Mucosa of gallbladder (tissue), 1 donor: ENCODE measurements at regions not wholly inside any gene's neighbourhood (a gene's known extent, or its start where the extent isn't known, plus 50 kb on each side); places are given as distances from the start of the nearest gene placed in this dataset.

Source experiments
- DNase-seq: peaks from one replicate; pipeline ENCODE4 v3.0.0-alpha.2; 2020; ENCODE audit warnings: low spot score
- donor health status: DM: no; HTN: no; CAD: no.

DNA sequence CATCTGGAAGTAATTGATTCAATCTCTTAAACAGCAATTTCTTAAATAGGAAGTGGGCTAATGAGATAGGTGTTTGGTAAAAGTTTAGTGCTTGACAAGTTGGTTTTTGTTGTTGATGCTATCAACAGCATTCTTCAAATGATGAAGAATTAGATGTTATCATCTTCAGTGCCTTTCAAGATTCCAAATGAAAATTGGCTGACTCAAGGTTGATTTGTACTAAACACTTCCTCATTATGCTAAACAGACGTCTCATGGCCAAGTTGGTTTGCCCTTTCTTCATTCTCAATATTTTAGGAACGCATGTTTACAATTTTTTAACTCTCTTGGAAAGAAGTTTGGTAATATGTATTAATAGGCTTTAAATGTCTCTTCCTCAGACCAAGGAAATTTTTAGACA, 86.0 kb downstream of the MID1IP1 start:
- no peak for DNase-seq

DNA sequence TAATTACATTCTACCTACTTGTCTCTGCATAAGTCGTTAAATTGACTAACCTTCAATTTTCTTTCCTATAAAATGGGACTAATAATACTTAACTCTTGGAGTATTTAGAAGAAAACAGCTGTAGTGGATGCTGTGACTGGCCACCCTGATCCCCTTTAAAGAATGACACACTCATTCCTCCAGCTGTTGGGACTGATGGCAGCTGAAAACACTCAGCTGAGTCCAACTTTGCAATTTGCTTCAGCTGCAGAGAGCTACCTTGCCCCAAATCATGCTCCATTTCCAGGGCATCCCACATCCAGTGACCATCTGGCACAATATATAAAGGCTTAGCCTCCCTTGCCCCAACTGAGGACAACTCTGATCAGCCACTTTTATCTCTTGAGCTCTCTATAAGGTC, 89.1 kb downstream of the MID1IP1 start:
- DNase-seq, result no peak

DNA sequence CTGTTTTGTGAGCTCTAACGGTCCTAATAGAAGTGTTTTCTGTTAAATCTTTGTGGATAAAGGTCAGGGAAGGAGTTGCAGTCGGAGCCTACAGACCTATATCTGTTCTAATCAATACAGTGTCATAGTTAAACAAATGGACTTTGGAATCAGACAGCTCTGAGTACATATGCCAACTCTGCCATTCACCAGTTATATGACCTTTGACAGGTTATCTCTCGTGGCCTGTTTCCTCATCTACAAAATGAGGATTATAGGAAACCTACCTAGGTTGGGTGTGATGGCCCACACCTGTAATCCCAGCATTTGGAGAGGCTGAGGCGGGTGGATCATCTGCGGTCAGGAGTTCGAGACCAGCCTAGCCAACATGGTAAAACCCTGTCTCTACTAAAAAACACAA, 89.7 kb downstream of the MID1IP1 start:
- DNase-seq, result peak; percentile 18

DNA sequence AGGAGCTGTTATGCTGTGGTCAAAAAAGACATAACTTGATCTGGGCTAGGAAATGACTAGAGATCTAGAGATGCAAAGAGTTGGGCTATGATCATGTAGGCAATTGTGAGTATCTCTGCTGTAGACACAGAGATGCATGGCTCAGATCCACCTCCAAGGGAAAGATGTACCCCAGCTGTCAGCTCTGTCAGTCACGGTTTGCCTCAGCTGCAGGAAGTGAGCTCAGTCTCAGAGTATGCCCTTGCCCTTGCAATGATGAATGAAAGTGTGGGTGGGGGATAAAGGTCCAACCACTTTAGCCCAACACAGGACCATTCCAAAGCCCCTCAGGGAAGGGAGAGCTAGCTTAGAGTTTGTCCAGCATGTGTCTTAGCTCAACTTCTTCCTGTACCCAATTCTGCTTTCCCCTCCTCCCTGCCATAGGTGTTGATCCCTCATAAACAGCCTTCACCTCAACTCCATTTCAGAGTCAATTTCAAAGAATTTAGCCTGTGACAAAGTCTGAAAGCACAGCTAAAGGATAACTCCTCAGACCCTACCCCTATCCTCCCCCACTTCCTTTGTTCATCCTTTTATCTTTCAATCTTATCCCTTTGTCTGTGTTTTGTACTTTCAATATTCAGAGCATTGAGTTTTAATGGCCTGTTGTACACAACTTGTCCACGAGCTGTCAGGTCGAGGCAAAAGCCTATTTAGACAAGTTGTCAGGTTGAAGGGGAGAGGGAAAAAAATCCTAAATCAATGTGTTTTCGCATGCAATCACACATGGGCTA, 90.6 kb downstream of the MID1IP1 start:
- no peak for DNase-seq

DNA sequence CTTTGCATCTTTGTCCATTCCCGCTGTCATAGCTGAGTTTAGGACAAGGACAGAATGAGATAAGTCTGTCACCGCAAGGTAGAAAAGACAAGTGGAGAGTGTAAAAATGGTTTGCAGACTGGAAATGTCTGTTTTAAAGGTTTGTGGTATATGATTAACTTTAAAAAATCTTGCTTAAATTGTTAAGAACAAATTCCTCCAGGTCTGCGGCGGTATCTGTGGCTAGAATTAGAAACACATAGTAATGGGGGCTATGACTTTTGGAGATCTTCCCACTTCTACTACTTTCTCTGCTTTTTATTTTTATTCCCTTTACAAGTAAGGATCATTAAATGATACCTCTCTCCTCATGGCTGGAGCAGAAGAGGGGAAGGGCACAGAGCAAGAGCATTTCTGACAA, 92.2 kb downstream of the MID1IP1 start:
- DNase-seq, result no peak

DNA sequence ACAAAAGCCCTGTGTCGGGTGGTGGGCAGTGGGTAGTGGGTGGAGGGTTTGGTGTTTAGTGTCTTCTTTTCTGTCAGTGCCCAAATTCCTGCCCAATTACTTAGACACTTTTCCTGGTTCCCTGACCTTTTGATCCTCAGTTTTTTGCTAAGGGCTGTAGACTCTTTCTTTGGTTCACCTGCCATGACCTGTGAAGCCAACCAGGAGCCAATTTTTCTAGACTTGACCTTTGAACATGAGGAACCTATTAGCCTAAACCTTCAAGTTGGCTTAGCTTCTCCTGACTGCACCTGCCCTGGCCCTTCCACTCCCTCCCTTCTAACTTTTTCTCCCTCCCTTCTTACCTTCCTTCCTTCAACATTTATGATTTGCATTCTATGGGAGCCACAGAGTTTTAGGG, 94.5 kb downstream of the MID1IP1 start:
- no peak for DNase-seq

DNA sequence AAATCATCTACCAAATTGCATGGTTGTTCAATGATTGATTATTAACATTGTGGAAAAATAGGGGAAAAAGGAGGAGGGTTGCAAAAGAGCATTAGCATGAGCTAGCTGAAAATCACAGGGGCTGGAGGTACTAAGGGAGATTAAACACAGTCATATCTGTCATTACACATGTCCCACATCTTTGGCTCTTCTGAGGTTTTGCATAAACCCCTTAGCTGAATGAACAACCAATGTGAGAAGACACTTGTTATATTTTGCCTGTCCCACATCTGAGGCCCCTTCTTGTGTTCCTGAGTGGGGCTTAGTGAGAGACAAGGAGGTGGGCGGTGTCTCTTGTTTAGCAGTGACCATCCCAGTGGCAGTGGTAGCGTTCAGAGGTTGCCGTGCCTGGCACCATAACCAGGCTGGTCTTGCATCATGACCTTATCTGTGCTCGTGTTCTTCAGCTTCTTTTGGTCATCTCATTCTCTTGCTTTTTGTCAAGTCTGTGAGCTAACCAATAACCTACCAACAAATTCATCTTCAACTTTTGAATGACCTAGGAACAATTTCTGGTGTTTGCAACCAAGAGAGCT, 95.6 kb downstream of the MID1IP1 start:
- DNase-seq, result no peak

DNA sequence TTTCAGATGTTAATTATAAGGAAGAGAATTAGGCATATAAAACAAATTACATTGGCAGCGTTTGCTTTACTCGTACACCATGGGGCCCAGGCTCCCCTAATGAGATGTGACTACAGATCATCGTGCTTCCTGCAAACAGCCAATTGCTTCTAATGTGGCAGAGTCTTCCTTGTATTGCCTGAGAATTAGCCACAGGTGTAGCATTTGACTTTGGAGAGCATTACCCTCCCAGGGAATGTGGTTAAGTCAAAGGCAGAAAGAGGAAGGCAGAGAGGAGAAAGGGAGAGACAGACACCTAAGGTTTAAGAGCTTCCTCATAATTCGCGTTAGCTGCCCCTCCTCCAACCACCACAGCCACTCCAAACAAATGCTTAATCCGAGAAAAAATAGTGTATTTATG, 97.0 kb downstream of the MID1IP1 start:
- DNase-seq, result no peak

DNA sequence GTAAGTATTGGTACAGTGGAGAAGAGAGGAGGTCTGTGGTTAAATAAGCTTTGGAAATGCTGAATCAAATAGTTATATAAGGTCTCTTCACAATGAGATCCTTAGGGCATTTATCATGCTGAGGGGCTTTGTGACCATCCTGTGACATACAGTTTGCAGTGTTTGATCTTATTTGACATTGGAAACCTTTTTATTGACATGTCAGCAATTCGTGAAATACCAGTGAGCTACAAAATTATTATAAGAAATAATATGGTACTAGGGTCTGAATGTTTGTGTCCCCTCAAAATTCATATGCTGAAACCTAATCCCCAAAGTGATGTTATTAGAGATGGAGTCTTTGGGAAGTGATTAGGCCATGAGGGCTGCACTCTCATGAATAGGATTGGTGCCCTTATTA, 98.4 kb downstream of the MID1IP1 start:
- no peak for DNase-seq

DNA sequence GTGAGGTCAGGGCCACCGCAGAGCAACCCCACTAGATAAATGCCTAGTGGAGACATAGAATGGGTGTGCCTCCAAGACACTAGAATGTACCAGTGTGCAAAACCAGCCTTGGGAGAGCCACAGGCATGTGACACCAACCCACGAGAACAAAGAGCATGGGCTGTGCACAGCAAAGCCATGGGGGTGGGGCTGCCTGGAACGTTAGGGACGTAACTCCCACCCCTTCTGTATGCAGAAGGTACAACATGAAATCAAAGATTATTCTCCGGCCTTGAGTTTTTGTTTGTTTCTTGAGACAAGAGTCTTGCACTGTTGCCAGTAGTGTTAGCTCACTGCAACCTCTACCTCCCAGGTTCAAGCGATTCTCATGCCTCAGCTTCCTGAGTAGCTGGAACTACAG, 99.5 kb downstream of the MID1IP1 start:
- no peak for DNase-seq

DNA sequence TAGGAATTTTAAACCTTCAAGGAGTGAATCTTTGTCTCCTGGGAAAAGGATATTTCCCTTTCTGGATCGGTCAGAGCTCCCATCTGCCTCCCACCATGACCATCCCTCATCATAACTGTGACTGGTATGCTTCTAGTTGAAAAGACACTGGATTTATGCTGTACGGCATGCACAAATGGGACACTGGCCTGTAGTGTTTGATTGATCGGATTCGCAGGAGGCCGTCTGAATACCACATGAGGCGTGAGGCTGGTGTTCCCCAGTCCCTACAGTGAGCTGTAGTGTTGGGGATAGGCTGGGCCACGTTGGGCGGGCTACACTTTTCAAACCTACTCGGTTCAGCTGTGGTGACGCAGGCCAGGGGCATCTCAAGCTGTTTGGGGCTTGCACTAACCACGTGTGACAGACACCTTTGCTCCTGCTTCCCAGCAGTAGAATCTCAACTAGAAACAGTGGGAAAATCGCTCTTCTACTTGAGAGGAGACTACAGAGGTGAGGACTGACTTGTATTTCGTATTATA, 101.8 kb downstream of the MID1IP1 start:
- no peak for DNase-seq

DNA sequence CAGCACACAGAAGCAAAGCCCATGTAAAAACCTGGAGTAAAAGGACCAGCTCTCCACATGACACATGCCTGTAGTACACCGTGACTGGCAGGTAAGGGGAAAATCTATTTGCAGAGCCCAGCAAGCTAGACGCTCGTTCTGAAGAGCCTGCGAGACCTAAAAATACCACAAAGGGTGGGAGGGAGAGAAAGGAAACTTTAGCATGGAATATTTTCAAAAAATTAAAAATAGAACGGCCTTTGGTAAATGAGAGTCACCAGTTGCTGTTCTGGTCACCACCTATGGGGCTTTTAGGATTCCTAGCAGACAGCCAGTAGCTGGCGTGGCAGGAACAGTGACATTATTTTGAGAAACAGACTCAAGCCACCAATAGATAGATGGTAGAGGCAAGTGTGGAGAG, 115.5 kb downstream of the MID1IP1 start:
- no peak for DNase-seq

DNA sequence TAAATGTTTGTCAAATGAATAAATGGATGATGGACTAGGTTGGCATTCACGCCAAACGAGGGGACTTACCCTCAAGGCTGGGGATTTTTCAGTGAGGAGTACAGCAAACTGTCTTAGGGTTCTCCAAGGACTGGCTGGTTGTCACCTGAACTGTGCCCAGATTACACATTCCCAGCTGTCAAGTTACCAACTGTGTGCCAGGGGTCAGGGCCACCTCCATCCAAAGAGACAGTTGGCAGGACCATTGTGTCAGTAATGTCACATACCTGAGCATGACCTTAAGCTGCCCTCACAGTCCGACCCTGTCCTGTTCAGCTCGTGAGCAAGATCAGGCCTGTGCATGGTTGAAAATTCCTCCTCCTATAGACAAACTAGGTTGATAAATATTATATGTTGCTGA, 116.7 kb downstream of the MID1IP1 start:
- DNase-seq, result no peak

DNA sequence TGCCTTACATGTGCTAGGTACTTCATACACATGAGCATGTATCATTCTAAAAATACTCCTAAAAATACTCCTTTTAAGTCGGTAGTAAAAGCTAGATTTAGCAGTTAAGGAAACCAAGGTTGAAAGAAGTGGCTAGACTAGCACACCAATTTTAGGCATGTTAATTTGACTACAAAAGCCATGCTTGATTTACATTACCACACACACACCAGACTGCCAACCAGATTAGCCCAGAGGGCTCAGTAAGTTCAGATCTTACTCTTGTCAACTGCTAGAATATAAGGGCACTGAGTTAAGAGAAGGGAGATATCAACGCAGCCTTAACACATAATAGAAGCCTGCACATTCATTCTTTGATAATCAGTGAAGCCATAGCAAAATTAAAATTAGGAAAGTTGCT, 117.9 kb downstream of the MID1IP1 start:
- no peak for DNase-seq

DNA sequence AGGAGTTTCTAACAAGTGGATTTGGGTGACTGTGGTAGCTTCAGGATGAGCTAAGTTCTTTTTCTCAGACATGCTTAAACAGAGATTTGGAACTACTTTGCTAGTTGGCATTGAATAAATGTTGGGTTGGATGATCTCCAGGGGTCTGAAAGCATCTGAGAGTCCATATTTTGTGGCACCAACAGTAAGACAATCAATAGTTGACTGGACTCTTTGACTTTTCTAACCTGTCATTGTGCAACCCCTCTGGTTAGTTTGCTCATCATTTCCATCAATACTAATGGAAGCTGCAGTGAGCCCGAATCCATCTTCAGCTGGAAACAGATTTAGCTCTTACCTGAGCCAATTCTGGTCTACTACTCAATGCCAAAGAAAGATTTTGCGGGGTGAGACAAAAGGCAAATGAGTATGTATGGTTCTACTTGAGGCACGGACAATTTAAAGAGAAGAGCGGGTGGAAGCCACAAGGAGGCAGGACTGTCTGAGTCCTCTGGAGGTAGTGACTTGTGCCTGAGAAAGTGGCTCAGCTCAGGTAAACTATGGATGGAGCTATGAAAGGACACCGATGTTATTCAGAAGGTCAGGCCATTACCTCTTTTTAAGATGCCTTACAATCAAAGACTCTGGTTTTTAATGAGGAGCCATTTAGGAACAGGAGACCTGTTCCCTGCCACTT, 118.7 kb downstream of the MID1IP1 start:
- no peak for DNase-seq

DNA sequence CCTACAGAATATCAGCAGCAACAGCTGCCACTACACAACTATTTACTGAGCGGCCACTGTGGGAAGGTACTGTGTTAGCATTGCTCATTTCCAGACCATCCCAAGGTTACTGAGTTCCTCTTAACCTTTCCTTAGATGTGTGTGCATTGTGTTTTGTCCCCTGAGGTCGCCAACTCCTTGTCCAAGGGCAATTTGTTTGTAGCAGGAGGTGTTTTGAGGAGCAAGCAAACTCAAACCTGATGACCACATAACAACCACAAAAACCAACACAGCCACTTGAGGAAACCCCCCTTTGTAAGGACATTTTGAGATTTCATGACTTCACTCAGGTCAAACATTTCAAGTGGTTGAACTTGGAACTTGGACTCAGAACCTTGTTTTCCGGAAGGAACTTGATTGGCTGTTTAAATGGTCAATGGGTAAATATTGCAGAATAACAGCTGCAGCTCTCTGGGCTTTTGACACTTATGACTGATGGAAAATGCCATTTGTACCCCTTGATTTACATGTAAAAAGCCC, 122.3 kb downstream of the MID1IP1 start:
- no peak for DNase-seq

DNA sequence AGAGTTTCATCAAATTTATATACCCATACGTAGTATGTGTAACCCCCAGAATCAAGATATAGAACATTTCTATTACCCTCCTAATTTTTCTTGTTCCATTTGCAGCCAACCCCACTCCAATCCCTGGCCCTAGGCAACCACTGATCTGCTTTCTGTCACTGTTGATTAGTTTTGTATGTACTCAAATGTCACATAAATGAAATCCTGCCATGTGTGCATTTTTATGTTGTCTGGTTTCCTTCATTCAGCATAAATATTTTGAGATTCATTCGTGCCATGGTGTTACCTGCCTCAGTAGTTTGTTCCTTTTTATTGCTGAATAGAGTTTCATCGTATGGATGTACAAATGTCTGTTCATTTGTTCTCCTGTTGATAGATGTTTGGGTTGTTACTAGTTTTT, 126.3 kb downstream of the MID1IP1 start:
- DNase-seq, result no peak

DNA sequence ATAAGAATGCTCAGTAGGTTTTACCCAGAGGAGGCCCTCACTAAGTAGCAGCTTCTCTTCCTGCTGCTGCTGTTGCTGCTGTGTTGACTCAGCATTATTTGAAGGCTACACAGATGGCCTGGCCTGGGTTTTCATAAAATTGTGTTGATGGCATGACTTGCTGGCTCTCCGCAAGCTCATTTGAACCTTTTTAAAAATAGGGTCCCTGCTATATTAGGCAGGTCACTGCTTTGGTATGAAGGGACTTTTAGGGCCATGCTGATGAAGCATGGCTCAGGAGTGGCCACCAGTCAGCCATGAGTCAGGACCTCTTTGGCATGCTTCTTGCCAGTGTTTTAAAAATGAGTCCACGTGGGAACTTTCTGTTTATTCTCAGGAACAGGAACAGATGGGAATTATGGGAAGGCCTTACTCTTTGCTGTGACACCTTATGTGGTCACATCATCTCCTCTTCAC, 128.7 kb downstream of the MID1IP1 start:
- DNase-seq, result no peak

DNA sequence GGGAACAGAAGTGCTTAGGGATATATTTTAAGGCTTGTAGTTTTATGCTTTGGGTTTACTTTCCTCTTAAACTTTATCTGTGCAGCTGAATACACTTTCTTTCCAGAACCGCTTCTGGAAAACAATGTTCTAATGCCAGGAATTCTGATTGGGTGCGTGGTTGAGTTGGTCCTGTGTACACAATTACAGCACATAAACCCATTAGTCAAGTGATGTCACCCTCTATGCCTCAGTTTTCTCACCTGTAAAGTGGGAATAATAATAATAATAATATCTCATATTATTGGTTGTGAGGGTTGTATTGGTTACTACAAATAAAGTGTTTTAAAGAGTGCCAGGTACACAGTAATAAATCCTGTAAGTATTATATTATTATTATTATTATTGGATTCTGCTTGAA, 129.2 kb downstream of the MID1IP1 start:
- no peak for DNase-seq

DNA sequence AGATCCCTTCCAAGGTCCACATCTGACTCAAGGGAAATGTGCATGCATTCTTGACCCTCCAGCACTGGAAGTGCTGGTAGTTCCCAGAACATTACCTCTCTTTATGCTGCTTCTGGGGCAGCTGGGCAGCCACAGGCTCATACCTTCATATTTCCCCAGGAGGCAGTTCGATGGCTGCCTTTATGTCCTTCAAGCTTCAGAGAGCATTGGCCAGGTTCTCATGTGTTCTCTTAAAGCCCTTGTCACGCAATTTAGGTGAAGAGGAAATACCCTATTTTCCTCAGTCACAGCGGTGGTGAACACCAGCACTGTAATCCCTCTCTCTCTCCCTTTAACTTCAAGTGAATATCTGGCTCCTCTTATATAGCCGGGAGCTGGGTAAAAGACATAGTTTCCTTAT, 134.3 kb downstream of the MID1IP1 start:
- no peak for DNase-seq

DNA sequence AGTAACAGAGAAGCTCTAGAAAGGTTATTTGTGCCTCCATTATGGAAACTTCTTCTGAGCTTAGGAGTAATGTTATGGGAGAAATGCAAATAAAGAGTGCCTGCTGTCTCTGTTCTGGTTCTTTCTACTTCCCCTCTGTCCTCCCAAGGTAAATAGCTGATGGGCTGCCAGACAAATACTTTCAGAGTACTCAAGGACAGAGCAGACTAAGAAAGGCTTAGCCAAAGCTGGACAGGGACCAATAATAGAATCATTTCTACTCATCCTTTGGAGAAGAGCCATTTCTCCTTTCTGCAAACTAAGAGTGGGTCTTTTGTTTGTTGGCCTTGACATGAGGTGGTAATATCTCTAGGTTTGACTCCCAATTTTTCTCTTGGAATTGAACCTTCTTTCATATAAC, 136.1 kb downstream of the MID1IP1 start:
- DNase-seq, result no peak

DNA sequence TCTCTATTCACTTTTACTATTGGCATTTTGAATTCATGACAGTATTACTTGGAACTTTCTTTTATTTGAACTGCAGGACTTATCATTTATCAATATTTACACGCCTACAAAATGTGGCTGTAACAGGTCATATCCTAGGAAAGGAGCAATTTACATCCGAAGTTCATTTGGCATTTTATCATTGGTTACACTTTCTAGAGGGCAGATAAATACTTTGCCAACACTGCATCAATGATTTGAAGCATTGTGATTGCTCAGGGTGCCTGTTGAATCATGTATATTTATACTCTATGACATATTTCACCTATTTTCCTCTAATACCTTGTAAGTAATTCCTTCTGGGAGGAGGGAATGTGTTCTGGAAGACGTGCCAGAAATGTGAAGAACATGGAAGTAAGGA, 136.7 kb downstream of the MID1IP1 start:
- DNase-seq, result no peak

DNA sequence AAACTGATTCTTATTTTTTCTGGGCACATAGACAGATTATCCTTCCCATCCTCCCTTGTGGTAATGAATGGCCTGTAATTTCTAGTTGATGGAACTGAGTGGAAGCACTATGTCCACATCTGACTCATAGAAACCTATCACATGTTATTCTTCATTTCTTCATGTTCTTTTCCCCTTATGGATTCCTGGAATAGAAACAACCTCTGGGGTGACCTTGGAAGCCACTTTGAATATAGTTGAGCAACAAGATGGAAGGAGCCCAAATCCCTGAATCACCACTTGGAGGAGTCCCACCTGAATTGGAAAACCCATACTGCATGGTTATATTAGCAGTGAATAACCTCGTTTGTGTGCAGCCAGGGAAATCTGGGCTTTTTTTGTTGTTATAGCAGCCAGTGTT, 137.8 kb downstream of the MID1IP1 start:
- DNase-seq, result no peak
